ENCODE measurements at regions not wholly inside any gene's neighbourhood (a gene's known extent, or its start where the extent isn't known, plus 50 kb on each side); places are given as distances from the start of the nearest gene placed in this dataset.

- H3K9me3 ChIP-seq, result 0 out of 3 replicates have a peak, but pooled peaks cover 3% of the 10 kb centered on the region
- H3K27ac ChIP-seq, result no peak overlapping the region
- ATAC-seq, result no peak
- H3K4me3 ChIP-seq, result no peak overlapping the region
- no peak for FAIRE-seq
- no peaks in the 10 kb centered on the region for H3K4me1 ChIP-seq
- CTCF ChIA-PET, result no interaction called here
- TF ChIP-seq NFE2L2 (conservative IDR thresholded peaks at IDR 0.05; ENCODE audit: low read length), result no peak
- no peak for TF ChIP-seq POLR2AphosphoS2 (conservative IDR thresholded peaks at IDR 0.05; ENCODE audit: low read length)
- no peak for TF ChIP-seq CBX8 (IDR thresholded peaks at IDR 0.05)
- no peak for TF ChIP-seq RFX5 (IDR thresholded peaks at IDR 0.05)
- no peak for TF ChIP-seq POLR2A (IDR thresholded peaks at IDR 0.05; ENCODE audit: low read length)
- TF ChIP-seq SREBF2 (IDR thresholded peaks at IDR 0.05), result no peak
- POLR2A ChIA-PET, result no interaction called here
- no peak for DNase-seq (ENCODE audit: low read depth in 1 of 2, low spot score in 1 of 2)
- 3% methylated on average over 3 of the region's 3 CpGs for WGBS (ENCODE audit: missing lambda C conversion rate)
- H3K4me2 ChIP-seq, result no peak overlapping the region
These were observed 82.5 kb downstream of the PALM2AKAP2 start for GRCh38 chr9:109862452-109862851.

- ChIA-PET POLR2A (no interaction called here), CTCF (no interaction called here)
- no peak overlapping the region for H3K27ac ChIP-seq
- no peak for ATAC-seq
- DNase-seq (ENCODE audit: low read depth in 1 of 2, low spot score in 1 of 2), result no peak
- FAIRE-seq, result no peak
- no peak overlapping the region for H3K4me2 ChIP-seq
- H3K4me3 ChIP-seq, result no peak overlapping the region
- H3K9me3 ChIP-seq, result 0 out of 3 replicates have a peak, but pooled peaks cover 3% of the 10 kb centered on the region
- no peaks in the 10 kb centered on the region for H3K4me1 ChIP-seq
- TF ChIP-seq CEBPB (IDR thresholded peaks at IDR 0.05), result no peak
- no peak for TF ChIP-seq FOXS1 (CRISPR knock-in tag; IDR thresholded peaks at IDR 0.05)
- no peak for TF ChIP-seq CBX2 (IDR thresholded peaks at IDR 0.05; ENCODE audit: borderline replicate concordance, low read depth)
- TF ChIP-seq HMGXB4 (CRISPR knock-in tag; IDR thresholded peaks at IDR 0.05; ENCODE audit: borderline replicate concordance), result no peak
- TF ChIP-seq ZC3H11A (IDR thresholded peaks at IDR 0.05), result no peak
- TF ChIP-seq CBX8 (IDR thresholded peaks at IDR 0.05), result no peak
- TF ChIP-seq FOSB (CRISPR knock-in tag; IDR thresholded peaks at IDR 0.05), result no peak
- WGBS (ENCODE audit: missing lambda C conversion rate), result 53% methylated on average over 3 of the region's 3 CpGs
These were observed 84.0 kb downstream of the PALM2AKAP2 start for GRCh38 chr9:109863961-109864360.

DNA sequence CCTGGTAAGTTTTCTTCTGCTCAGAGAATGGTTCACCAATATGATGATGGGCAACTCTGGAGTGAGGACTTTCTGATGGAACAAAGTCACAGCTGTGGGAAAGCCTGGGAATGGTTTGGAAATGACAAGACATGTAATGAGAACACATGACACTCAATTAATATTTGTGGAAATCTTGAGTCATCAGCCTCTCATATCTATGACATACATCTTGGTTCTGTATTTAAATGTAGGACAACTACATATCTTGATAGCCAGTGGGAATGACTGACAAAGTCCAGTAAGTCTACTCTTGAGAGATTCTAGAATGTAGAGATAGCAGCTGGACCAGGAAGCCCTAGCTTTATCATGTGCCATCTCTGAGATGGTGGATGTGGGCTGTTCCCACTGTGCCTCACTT, 85.5 kb downstream of the PALM2AKAP2 start:
- Histone ChIP-seq H3K4me2 (no peak overlapping the region), H3K27ac (no peak overlapping the region), H3K4me1 (no peaks in the 10 kb centered on the region), H3K4me3 (no peak overlapping the region), H3K9me3 (0 out of 3 replicates have a peak, but pooled peaks cover 3% of the 10 kb centered on the region)
- ChIA-PET CTCF (interaction anchor here (1.2 kb wide), 1 partner anchor 13 kb away, joined by 3 read pairs; no protein-coding TSS in a partner anchor), POLR2A (no interaction called here)
- no peak for TF ChIP-seq CHD4 (IDR thresholded peaks at IDR 0.05; ENCODE audit: borderline replicate concordance)
- TF ChIP-seq, protein P1, sequence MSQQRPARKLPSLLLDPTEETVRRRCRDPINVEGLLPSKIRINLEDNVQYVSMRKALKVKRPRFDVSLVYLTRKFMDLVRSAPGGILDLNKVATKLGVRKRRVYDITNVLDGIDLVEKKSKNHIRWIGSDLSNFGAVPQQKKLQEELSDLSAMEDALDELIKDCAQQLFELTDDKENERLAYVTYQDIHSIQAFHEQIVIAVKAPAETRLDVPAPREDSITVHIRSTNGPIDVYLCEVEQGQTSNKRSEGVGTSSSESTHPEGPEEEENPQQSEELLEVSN (IDR thresholded peaks at IDR 0.05; ENCODE audit: borderline replicate concordance, low read depth), result no peak
- TF ChIP-seq, protein P2, sequence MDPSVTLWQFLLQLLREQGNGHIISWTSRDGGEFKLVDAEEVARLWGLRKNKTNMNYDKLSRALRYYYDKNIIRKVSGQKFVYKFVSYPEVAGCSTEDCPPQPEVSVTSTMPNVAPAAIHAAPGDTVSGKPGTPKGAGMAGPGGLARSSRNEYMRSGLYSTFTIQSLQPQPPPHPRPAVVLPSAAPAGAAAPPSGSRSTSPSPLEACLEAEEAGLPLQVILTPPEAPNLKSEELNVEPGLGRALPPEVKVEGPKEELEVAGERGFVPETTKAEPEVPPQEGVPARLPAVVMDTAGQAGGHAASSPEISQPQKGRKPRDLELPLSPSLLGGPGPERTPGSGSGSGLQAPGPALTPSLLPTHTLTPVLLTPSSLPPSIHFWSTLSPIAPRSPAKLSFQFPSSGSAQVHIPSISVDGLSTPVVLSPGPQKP (IDR thresholded peaks at IDR 0.05; ENCODE audit: low read depth, low read length), result no peak
- no peak for TF ChIP-seq RAD21 (conservative IDR thresholded peaks at IDR 0.05 in 1 of 2, IDR thresholded peaks at IDR 0.05 in 1 of 2)
- no peak for TF ChIP-seq ZC3H11A (IDR thresholded peaks at IDR 0.05)
- TF ChIP-seq HOXB13 (CRISPR knock-in tag; IDR thresholded peaks at IDR 0.05; ENCODE audit: low read depth), result no peak
- TF ChIP-seq NR3C1 (IDR thresholded peaks at IDR 0.05), result no peak
- ATAC-seq (no peak), FAIRE-seq (no peak), DNase-seq (ENCODE audit: low read depth in 1 of 2, low spot score in 1 of 2) (no peak)

DNA sequence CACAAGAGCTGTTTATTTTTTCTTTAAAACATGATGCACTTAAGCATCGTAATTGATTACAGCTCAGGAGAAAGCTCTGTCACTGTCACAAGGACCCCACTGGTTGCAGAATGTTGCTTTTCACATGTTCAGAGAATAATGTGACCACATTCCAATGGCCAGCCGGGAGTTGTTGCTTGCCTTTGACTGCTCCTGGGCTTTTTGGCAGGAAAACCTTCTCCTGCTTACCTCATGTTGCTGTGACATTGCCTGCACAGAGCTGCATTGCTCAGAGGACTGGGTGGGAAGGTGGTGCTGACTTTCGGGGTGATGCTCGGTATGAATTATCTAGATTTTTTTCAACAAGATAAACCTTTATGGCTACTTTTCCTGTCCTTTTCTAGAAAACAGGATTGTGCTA, 88.2 kb downstream of the PALM2AKAP2 start:
- ATAC-seq, result no peak
- POLR2A ChIA-PET, result no interaction called here
- no peak overlapping the region for H3K4me2 ChIP-seq

More for the DNA sequence above, 88.2 kb downstream of the PALM2AKAP2 start:
- CTCF ChIA-PET, result no interaction called here
- FAIRE-seq (no peak), DNase-seq (ENCODE audit: low read depth in 1 of 2, low spot score in 1 of 2) (no peak)
- H3K4me1 ChIP-seq, result no peaks in the 10 kb centered on the region
- H3K27ac ChIP-seq, result no peak overlapping the region
- no peak overlapping the region for H3K4me3 ChIP-seq
- H3K9me3 ChIP-seq, result no peaks in the 10 kb centered on the region
- WGBS (ENCODE audit: missing lambda C conversion rate), result 39% methylated on average over 4 of the region's 4 CpGs
- TF ChIP-seq HMGXB4 (CRISPR knock-in tag; IDR thresholded peaks at IDR 0.05; ENCODE audit: borderline replicate concordance) (no peak), RFX5 (IDR thresholded peaks at IDR 0.05) (no peak), BHLHE40 (IDR thresholded peaks at IDR 0.05; ENCODE audit: low read depth, low read length) (no peak), RARB (CRISPR knock-in tag; IDR thresholded peaks at IDR 0.05) (no peak), ZFP36 (IDR thresholded peaks at IDR 0.05; ENCODE audit: borderline replicate concordance, partially characterized antibody) (no peak), CHD4 (IDR thresholded peaks at IDR 0.05; ENCODE audit: borderline replicate concordance) (no peak), ATOH8 (CRISPR knock-in tag; IDR thresholded peaks at IDR 0.05; ENCODE audit: low read depth) (no peak), MAZ (IDR thresholded peaks at IDR 0.05; ENCODE audit: borderline replicate concordance, low read depth, low read length) (no peak)

All from A549 (cell line).